Activated T-helper 2 cell treated with anti-CD3 and anti-CD28 coated beads, Interferon-gamma antibody, Interleukin-2, Interleukin-4, amounts not matched to agents 10 μg/mL and 5 μg/mL and 100 μg/mL, durations not matched to agents 14 hours and 24 hours and 36 hours (primary cell): ENCODE measurements at regions not wholly inside any gene's neighbourhood (a gene's known extent, or its start where the extent isn't known, plus 50 kb on each side); places are given as distances from the start of the nearest gene placed in this dataset.

Experiments used
- DNase-seq: peaks from one replicate; pipeline ENCODE4 v3.0.0; 2021; ENCODE audit warnings: low spot score
- H3K27ac Mint-ChIP-seq: one replicate; pipeline ENCODE4 v1.8.0; 2021; ENCODE audit warnings: mixed read lengths
- H3K27me3 Mint-ChIP-seq: one replicate; pipeline ENCODE4 v1.8.0; 2021; ENCODE audit warnings: low read depth, mixed read lengths
- H3K36me3 Mint-ChIP-seq: one replicate; pipeline ENCODE4 v1.8.0; 2021; ENCODE audit warnings: low read depth, mixed read lengths
- H3K4me1 Mint-ChIP-seq: one replicate; pipeline ENCODE4 v1.8.0; 2021; ENCODE audit warnings: low read depth, mixed read lengths
- H3K4me3 Mint-ChIP-seq: one replicate; pipeline ENCODE4 v1.8.0; 2021; ENCODE audit warnings: low read depth, mild to moderate bottlenecking, moderate library complexity, mixed read lengths
- H3K9me3 Mint-ChIP-seq: one replicate; pipeline ENCODE4 v1.8.0; 2021; ENCODE audit warnings: mixed read lengths
- intact Hi-C: fragments of 100-400 bp; cut with micrococcal nuclease; formaldehyde crosslinking; loops from one replicate; pipeline ENCODE4 v1.15.1; 2023

GRCh38 chr17:72479113-72479512, 358.3 kb downstream of the SOX9 start:
- Mint-ChIP-seq H3K36me3 (no peaks in the 10 kb centered on the region), H3K27me3 (no peaks in the 10 kb centered on the region), H3K9me3 (no peaks in the 10 kb centered on the region), H3K4me3 (no peak overlapping the region), H3K27ac (no peak overlapping the region), H3K4me1 (no peaks in the 10 kb centered on the region)
- no peak for DNase-seq
- intact Hi-C loops, result no loop called here

GRCh38 chr17:72481572-72481971, 360.8 kb downstream of the SOX9 start:
- intact Hi-C loops, result no loop called here
- H3K9me3 Mint-ChIP-seq, result no peaks in the 10 kb centered on the region
- no peak overlapping the region for H3K27ac Mint-ChIP-seq
- DNase-seq, result no peak
- no peaks in the 10 kb centered on the region for H3K4me1 Mint-ChIP-seq
- no peaks in the 10 kb centered on the region for H3K36me3 Mint-ChIP-seq
- no peak overlapping the region for H3K4me3 Mint-ChIP-seq
- no peaks in the 10 kb centered on the region for H3K27me3 Mint-ChIP-seq

- no peak overlapping the region for H3K4me3 Mint-ChIP-seq
- H3K9me3 Mint-ChIP-seq, result no peaks in the 10 kb centered on the region
- DNase-seq, result no peak
- intact Hi-C loops, result no loop called here
- H3K27ac Mint-ChIP-seq, result no peak overlapping the region
- no peaks in the 10 kb centered on the region for H3K4me1 Mint-ChIP-seq
- no peaks in the 10 kb centered on the region for H3K36me3 Mint-ChIP-seq
- H3K27me3 Mint-ChIP-seq, result no peaks in the 10 kb centered on the region
Measured at GRCh38 chr17:72485596-72485995, 364.8 kb downstream of the SOX9 start.

GRCh38 chr17:72486806-72487205, 366.0 kb downstream of the SOX9 start:
- DNase-seq, result no peak
- no peaks in the 10 kb centered on the region for H3K4me1 Mint-ChIP-seq
- H3K27ac Mint-ChIP-seq, result no peak overlapping the region
- no peak overlapping the region for H3K4me3 Mint-ChIP-seq
- H3K27me3 Mint-ChIP-seq, result no peaks in the 10 kb centered on the region
- no peaks in the 10 kb centered on the region for H3K36me3 Mint-ChIP-seq
- H3K9me3 Mint-ChIP-seq, result no peaks in the 10 kb centered on the region
- intact Hi-C loops, result no loop called here

GRCh38 chr17:72487731-72488494, 367.1 kb downstream of the SOX9 start:
- no peaks in the 10 kb centered on the region for H3K4me1 Mint-ChIP-seq
- no peak for DNase-seq
- intact Hi-C loops, result no loop called here
- no peaks in the 10 kb centered on the region for H3K9me3 Mint-ChIP-seq
- H3K36me3 Mint-ChIP-seq, result no peaks in the 10 kb centered on the region
- H3K27ac Mint-ChIP-seq, result no peak overlapping the region
- no peaks in the 10 kb centered on the region for H3K27me3 Mint-ChIP-seq
- H3K4me3 Mint-ChIP-seq, result no peak overlapping the region

- Mint-ChIP-seq H3K4me1 (no peaks in the 10 kb centered on the region), H3K36me3 (no peaks in the 10 kb centered on the region), H3K4me3 (no peak overlapping the region), H3K27me3 (no peaks in the 10 kb centered on the region), H3K9me3 (no peaks in the 10 kb centered on the region), H3K27ac (no peak overlapping the region)
- intact Hi-C loops, result no loop called here
- no peak for DNase-seq
Measured at GRCh38 chr17:72488555-72489271, 367.9 kb downstream of the SOX9 start.

GRCh38 chr17:72489272-72489641, 368.4 kb downstream of the SOX9 start:
- Mint-ChIP-seq H3K4me1 (no peaks in the 10 kb centered on the region), H3K27ac (no peak overlapping the region), H3K4me3 (no peak overlapping the region), H3K9me3 (no peaks in the 10 kb centered on the region), H3K27me3 (no peaks in the 10 kb centered on the region), H3K36me3 (no peaks in the 10 kb centered on the region)
- DNase-seq, result no peak
- intact Hi-C loops, result no loop called here

GRCh38 chr17:72491102-72491501, 370.3 kb downstream of the SOX9 start:
- Mint-ChIP-seq H3K27ac (no peak overlapping the region), H3K4me1 (no peaks in the 10 kb centered on the region), H3K27me3 (no peaks in the 10 kb centered on the region), H3K9me3 (no peaks in the 10 kb centered on the region), H3K4me3 (no peak overlapping the region), H3K36me3 (no peaks in the 10 kb centered on the region)
- intact Hi-C loops, result no loop called here
- DNase-seq, result no peak

- no peaks in the 10 kb centered on the region for H3K4me1 Mint-ChIP-seq
- H3K27ac Mint-ChIP-seq, result no peak overlapping the region
- H3K36me3 Mint-ChIP-seq, result no peaks in the 10 kb centered on the region
- no peak for DNase-seq
- no peaks in the 10 kb centered on the region for H3K9me3 Mint-ChIP-seq
- H3K4me3 Mint-ChIP-seq, result no peak overlapping the region
- intact Hi-C loops, result no loop called here
- no peaks in the 10 kb centered on the region for H3K27me3 Mint-ChIP-seq
Measured at GRCh38 chr17:72492494-72492893, 371.7 kb downstream of the SOX9 start.

GRCh38 chr17:72492941-72493340, 372.1 kb downstream of the SOX9 start:
- intact Hi-C loops, result no loop called here
- Mint-ChIP-seq H3K9me3 (no peaks in the 10 kb centered on the region), H3K27ac (no peak overlapping the region), H3K27me3 (no peaks in the 10 kb centered on the region), H3K4me3 (no peak overlapping the region), H3K36me3 (no peaks in the 10 kb centered on the region), H3K4me1 (no peaks in the 10 kb centered on the region)
- no peak for DNase-seq

- Mint-ChIP-seq H3K4me3 (no peak overlapping the region), H3K9me3 (no peaks in the 10 kb centered on the region), H3K27me3 (no peaks in the 10 kb centered on the region), H3K27ac (no peak overlapping the region), H3K36me3 (no peaks in the 10 kb centered on the region), H3K4me1 (no peaks in the 10 kb centered on the region)
- intact Hi-C loops, result no loop called here
- DNase-seq, result no peak
Measured at GRCh38 chr17:72494566-72494965, 373.7 kb downstream of the SOX9 start.

- Mint-ChIP-seq H3K9me3 (no peaks in the 10 kb centered on the region), H3K27me3 (no peaks in the 10 kb centered on the region), H3K4me1 (no peaks in the 10 kb centered on the region), H3K27ac (no peak overlapping the region), H3K36me3 (no peaks in the 10 kb centered on the region), H3K4me3 (no peak overlapping the region)
- intact Hi-C loops, result no loop called here
- DNase-seq, result no peak
Measured at GRCh38 chr17:72496461-72496860, 375.6 kb downstream of the SOX9 start.

- intact Hi-C loops, result no loop called here
- Mint-ChIP-seq H3K27me3 (no peaks in the 10 kb centered on the region), H3K36me3 (no peaks in the 10 kb centered on the region), H3K4me3 (no peak overlapping the region), H3K9me3 (no peaks in the 10 kb centered on the region), H3K4me1 (no peaks in the 10 kb centered on the region), H3K27ac (no peak overlapping the region)
- DNase-seq, result no peak
Measured at GRCh38 chr17:72497915-72498314, 377.1 kb downstream of the SOX9 start.
